GM21619 (cell line): ENCODE measurements at regions not wholly inside any gene's neighbourhood (a gene's known extent, or its start where the extent isn't known, plus 50 kb on each side); places are given as distances from the start of the nearest gene placed in this dataset.
"Not testable (repeated sequence)": the region's sequence is repeated elsewhere in the genome, so short reads cannot be mapped to it uniquely, and the experiment has no call there.

Source experiments
- ATAC-seq: cut with Tn5 transposase; IDR thresholded peaks from one replicate; pipeline ENCODE4 v1.9.1; 2021; ENCODE audit not compliant: unreplicated experiment

DNA sequence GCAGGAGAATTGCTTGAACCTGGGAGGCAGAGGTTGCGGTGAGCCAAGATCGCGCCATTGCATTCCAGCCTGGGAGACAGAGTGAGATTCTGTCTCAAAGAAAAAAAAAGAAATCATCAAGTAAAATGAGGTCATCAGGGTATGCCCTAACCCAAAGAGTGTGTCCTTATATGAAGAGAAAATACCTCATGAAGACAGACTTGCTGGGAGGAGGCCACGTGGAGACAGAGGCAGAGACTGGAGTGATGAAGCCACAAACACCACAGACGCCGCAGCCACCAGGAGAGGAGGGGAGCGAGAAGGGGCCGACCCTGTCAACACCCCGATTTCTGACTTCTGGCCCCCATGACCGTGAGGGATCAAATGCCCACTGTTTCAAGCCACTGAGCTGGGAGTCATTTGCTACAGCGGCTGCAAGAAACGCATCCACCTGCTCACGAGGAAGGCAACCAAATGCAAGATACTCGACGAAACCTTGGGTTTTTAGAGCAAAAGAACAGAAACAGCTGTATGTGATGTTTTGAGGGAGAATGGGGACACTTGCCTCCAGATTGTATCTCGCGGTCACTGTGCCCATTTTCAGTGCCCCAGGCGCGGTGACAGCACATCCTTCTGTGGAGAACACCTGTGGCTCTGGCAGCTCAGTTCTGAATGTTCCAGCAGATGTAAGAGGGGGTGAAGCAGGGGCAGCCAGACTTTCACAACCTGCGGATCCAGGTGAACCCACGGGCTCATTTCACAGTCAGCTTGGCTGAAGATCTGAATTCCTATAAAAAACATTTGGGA lies 1317.2 kb downstream of the TBC1D22A start:
- no peak for ATAC-seq

DNA sequence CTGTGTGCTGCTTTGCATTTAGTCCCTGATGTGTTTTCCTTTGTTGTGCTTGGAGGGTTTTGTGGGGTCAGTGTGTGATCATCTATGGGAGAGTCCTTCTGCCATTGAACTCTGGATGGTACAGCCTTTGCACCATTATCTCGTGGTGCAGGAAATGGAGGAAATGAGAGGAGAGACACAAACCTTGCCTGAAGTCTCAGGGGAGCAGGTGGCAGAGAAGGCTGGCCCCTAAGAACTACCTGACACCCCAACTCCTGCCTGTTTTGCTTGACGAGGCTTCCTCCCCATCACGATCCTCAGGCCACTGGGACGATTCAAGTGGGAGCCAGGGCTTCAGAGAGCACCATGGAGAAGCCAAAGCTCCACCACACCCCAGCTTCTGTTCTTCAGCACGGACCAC lies 1316.4 kb downstream of the TBC1D22A start:
- ATAC-seq: no peak

DNA sequence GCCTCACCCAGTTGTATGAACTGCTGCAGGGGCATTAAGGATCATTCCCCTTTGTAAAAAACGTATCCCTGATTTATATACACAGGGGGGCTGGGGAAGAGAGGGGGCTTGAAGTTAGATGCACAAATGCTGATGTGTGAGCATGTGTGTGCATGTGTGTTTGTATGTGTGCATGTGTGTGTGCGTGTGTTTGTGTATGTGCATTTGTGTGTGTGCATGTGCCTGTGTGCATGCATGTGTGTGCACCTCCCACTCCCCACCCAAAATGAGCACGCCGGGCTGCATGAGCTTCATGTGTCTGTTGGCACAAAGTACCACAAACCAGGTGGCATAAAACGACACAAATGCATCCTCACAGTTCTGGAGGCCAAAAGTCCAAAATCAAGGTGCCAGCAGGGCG lies 1315.2 kb downstream of the TBC1D22A start:
- ATAC-seq: no peak

DNA sequence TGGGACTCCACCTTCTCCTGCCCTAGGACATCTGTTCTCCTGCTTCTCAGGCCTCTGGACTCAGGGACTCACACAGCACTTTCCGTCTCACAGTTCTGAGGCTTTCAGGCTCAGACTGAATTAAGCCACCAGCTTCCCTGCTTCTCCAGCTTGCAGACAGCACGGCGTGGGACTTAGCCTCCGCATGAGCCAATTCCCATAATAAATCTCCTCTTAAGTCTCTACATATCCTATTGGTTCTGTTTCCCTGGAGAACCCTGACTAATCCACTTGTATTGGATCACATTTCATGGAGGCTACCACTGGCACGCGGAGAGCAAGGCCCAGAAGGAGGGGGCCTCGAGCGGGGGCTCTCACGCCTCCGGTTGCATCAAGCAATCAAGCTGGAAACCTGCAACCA lies 1313.6 kb downstream of the TBC1D22A start:
- ATAC-seq: no peak

DNA sequence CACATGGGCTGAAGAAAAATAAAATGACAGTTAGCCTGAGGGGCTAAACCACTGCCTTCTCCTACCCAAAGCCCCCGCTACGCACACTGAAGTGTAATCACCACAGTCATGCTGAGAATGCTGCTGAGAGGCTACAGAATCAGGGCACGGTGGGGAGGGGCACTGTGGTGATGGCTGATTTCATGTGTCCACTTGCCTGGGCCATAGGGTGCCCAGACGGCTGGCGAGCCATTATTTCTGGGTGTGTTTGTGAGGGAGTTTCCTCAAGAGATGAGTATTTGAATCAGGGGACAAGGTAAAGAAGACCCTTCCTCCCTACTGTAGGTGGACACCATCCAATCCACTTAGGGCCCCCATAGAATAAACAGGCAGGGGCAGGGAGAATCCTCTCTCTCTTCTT lies 1313.2 kb downstream of the TBC1D22A start:
- ATAC-seq: no peak

DNA sequence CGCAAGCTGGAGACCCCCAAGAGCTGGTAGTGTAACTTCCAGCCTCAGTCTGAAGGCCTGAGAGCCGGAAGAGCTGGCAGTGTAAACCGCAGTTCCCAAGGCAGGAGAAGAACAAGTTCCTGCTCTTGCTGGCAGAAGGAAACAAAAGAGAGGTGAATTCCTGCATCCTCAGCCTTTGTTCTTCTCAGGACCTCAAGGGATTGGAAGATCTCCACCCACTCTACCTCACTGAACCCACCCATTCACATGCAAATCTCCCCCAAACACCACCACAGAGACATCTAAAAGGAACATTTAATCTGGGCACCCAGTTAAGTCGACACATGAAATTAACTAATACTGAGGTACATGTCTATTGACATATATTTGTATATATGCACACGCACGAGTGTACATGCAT lies 1310.3 kb downstream of the TBC1D22A start:
- no peak for ATAC-seq

DNA sequence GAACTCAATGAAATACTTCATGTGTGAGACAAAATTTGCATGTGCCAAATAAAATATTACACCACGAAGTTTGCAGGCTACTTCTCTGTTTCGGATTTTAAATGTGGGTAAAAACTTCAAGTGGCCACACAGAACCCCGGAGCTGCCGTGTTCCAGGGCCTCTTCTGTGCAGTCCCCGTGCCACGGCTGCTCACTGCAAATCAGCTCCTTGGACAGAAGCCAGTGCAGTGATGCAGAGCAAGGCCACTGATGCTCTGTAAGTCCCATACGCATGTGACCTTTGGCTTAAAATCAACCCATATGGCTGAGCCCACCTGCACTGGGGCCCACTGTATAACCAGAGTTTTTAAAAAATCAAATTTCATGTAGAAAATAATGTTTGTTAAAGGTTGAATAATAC lies 1309.4 kb downstream of the TBC1D22A start:
- no peak for ATAC-seq

DNA sequence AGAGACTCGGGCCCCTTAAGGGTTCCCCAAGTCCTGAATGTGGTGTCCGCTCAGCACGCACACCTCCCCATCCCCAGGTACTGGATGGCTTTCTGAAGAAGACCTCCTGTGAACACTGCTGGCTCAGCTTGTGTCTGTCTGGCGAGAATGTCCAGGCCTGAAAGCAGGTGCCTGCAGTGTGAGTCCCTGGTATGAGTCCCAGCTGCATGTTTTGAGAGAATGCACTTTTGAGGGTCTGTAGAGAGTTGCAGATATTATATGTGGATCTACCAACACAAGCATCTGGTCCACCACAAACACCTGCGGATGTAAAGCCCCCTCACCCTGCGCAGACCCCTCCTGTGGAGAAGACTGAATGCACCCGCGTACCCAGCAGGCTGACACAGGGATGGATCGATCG lies 1308.9 kb downstream of the TBC1D22A start:
- no peak for ATAC-seq

DNA sequence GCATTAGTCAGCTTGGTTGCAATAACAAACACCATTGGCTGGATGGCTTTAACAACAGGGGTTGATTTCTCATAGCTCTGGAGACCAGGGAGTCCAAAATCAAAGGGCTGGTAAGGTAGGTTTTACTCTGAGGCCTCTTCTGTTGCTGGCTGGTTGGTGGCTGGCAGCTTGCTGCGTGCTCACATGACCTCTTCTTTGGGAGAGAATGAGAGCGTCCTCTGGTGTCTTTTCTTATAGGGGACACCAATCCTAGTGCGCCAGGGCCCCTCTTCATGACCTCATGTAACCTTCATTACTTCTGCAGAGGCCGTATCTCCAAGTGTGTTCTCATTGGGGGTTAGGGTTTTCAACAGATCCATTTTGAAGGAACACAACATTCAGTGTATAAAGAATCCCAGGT lies 1308.3 kb downstream of the TBC1D22A start:
- ATAC-seq: no peak

DNA sequence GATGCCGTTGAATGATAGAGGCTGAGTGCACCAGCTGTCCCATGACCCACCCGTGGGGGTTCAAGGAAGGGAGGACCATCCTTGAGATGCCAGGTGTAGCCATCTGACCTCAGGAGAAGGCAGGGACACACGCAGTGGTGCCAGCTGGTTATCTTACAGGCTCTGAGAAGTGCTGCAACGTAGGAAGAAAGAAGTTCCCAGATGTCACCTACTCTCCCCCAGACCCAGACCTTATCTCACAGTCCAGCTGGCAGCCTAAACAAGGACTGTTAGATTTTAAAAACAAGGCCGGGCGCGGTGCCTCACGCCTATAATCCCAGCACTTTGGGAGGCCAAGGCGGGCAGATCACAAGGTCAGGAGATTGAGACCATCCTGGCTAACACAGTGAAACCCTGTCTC lies 1307.6 kb downstream of the TBC1D22A start:
- no peak for ATAC-seq

DNA sequence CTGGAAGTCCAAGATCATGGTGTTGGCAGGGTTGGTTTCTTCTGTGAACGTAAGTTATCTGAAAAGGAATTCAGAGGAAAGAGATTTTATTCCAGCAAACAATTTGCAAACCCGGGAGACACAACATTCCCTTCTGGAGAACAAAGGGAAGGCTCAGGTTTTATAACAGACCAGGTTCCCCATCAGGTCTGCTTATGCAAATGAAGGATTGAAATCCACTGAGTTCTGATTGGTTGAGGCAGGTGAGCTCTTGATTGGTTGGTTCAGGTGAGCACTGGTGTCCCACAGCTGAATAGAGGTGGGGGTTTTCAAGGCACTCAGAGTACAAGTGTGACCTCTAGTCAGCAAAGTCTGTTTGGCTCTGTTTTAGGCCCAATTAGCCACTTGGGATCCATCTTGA lies 1306.8 kb downstream of the TBC1D22A start:
- no peak for ATAC-seq

DNA sequence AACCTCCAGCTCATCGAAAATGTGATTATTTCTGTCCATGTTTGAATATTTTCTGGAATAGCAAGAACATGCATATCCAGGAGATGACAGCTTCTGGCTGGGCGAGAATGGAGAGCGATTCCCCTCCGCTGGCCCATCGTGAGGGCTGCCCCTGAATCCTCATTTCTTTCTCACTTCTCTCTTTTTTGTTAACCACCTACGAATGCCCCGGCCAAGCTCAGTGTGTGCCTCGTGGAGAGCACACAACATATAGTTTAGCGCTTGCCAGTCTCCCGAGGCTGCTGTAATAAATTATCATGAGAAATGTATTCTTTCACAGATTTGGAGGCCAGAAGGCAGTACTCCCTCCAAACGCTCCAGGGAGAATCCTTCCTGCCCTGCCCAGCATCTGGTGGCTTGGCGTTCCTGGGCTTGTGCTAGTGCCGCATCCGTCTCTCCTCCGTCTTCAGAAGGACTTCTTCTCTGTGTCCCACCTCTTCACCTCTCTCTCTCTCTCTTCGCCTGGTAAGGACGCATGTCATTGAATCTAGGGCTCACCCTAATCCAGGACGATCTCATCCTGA lies 1306.0 kb downstream of the TBC1D22A start:
- ATAC-seq: no peak

DNA sequence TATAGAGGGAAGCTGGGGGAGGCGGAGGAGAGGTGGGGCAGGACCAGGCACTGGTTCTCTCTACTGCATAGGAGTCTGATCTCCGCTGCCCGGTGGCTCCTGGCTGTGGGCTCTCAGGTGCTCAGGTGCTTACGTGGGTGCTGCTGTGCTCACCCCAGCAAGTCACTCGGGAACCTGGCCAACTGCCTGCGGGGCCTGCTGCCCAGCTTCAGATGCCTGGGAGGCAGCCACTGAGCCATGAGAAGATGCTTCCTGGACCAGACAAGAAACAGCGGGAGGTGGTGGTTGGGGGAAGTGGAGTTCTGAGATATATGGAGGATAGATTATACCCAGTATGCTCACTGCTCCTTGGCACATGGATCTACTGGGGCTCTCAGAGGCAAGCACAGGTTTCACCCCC lies 1303.4 kb downstream of the TBC1D22A start:
- ATAC-seq: no peak

DNA sequence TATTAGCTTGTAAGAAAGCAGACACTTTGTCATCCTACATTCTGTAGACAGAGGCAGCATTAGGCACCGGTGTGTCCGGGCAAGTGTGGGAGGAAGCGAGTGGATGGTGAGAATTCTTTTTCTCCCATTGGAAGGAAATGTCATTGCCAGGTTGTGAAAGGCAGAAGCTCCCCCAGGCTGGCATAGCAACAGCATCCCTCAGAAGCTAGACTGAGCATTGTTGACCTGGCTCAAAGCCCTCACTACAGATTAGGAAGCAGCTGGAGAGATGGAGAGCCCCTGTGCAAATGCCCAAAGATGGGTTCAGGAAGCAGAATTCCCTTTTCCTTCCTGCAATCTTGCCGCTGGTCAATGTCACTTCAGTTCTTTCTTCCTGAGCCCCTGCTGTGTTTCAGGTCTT lies 1299.3 kb downstream of the TBC1D22A start:
- no peak for ATAC-seq

DNA sequence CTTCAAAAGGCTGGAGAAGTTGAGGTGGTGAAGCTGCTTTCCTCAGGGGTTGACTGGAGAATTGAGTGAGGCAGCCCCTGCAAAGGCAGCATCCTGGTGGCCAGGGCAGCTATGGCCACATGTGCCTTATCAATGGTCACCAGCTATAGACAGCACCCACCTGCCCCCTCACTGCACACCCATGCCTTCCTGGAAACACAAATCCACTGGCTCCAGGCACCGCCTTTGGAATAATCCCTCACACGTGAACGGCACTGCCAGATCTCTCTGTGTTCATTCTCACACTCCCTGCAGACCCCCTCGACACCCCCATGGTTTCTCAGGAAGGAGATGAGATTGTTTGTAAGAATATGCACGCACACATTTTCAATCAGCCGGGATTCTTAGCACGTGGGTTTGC lies 1297.8 kb downstream of the TBC1D22A start:
- ATAC-seq: no peak

DNA sequence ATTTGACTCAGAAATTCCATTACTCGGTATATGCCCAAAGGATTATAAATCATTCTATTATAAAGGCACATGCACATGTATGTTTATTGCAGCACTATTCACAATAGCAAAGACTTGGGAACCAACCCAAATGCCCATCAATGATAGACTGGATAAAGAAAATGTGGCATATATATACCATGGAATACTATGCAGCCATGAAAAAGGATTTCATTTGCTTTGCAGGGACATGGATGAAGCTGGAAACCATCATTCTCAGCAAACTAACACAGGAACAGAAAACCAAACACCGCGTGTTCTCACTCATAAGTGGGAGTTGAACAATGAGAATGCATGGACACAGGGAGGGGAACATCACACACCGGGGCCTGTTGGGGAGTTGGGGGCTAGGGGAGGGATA lies 1297.1 kb downstream of the TBC1D22A start:
- ATAC-seq: not testable (repeated sequence)

DNA sequence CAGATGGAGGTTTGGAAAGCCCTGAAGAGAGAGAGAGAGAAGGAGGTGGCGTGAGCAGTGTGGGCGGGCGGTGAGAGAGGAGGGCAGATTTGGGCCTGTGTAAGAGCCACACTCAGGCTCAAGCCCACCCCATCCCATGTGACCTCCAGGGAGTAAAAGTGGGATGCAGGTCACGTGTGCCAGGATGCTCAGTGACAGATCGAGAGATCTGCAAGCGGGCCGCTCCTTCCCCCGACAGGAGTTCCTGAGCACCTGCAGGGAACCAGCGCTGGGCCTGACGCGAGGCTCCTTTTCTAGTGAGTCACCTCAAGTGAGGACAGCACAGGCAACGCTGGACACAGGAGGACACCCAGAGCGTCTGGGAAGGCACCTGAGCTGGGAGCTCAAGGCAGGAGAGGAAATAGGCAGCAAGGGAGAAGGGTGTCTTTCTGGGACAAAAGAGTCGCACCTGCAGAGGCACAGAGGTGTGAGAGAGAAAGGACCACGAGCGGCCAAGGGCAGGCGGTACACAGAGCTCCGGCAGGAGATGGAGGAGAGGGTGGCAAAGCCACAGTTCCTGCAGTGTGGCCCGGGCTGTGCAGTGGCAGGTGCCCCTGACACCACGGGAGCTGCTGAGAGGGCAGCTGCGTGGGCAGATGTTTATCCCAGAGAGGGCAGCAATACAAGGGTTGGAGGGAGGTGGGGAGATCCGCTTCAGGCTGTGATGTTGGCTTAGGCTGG lies 1294.8 kb downstream of the TBC1D22A start:
- ATAC-seq: no peak

DNA sequence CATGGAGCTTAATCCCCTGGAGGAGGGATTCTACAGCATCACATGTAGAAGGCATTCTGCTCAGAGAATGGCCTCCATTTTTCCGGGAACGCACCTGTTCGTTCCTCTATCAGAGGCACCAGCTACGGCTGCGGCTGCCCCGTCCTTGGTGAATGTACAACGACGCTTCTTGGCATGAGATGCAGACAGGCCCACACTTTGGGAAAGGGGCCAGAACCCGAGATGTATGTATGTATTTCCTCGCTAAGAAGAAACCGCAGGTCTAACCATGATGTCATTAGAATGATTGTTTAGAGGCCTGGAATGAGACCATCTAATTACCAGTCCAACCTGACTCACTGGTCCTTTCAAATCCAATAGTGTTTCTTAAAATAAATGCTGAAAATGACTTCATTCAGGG lies 1293.4 kb downstream of the TBC1D22A start:
- no peak for ATAC-seq

DNA sequence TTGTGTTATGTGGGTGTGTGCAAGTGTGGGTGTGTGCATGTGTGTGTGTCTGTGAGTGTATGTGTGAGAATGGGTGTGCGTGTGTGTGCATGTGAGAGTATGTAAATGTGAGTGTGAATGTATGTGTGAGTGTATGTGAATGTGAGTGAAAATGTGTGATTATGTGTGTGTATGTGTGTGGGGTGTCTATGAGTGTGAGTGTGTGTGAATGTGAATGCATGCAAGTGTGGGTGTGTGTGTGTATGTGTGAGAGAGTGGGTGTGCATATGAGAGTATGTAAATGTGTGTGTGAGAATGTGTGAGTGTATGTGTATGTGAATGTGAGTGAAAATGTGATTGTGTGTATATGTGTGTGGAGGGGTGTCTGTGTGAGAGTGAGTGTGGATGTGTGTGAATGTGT lies 1292.7 kb downstream of the TBC1D22A start:
- ATAC-seq: no peak

DNA sequence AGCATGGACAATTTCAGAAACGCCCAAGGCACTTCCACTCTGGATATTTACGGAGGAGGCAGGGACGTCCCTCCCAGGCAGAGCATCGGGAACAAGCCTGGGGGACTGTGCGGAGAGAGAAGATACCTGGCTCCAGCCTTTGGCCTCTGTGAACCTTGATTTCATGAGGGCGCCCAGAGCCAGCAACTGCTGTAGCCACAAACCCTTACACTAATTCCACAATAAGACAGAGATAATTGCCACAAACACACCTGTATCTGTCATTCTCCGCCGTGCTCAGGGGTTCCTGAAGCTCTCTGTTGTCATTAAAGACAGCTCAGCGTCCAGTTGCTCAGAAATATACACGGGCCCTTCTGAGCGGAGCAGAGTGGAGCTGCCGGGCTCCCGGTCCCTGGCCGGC lies 1292.1 kb downstream of the TBC1D22A start:
- no peak for ATAC-seq

DNA sequence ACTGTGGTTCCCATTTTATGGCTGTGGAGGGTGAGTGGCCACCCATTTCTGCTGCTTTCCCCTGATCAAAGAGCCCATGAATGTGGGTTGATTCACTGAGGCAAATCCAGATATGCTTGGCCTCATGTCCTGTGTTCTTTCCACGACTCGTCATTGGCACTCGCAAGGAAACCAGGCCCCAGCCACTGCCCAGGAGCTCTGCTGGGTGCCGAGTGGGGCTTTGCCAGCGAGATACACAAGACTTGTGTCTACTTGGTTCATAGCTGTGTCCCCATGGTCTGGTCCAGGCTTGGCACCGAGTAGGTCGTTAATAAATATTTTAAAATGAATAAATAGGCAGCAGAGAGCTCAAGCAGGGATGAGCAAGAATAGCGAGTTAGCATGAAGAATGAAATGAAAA lies 1291.5 kb downstream of the TBC1D22A start:
- no peak for ATAC-seq

DNA sequence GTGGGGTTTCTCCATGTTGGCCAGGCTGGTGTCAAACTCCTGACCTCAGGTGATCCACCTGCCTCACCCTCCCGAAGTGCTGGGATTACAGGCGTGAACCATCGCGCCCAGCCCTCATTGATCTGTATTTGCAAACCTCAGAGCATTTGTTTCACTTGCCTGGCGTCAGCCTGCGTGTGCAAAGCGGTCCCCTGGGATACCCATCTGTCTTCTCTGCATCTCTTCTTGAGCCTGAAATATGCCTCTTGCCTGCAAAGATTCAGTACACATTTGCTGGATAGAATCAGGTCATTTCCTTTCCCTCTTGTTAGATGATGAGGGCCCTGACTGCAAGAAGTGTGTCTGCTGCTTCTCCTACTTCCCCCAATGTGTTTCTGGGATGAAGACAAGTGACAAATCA lies 1291.0 kb downstream of the TBC1D22A start:
- no peak for ATAC-seq

DNA sequence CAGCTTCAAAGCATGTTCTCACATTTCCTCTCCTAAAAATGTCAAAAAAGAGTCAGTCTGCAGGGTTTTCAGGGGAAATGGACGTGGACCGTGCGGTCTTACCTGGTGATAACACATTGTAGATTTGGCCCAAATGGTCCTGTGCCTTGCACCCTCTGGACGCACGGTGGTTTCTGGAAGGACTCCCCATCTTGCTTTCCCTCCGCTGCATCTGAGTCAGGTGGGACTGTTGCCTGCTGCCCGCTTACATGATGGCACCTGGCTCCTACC lies 1290.1 kb downstream of the TBC1D22A start:
- no peak for ATAC-seq
